BLaER1 (cell line): ENCODE measurements at regions not wholly inside any gene's neighbourhood (a gene's known extent, or its start where the extent isn't known, plus 50 kb on each side); places are given as distances from the start of the nearest gene placed in this dataset.

ENCODE experiments used
- H3K27ac ChIP-seq: shearing (Covaris generic); formaldehyde crosslinking; 2 replicates; pipeline ENCODE4 v1.8.1; 2022
- H3K27me3 ChIP-seq: shearing (Covaris generic); formaldehyde crosslinking; 2 replicates; pipeline ENCODE4 v1.8.1; 2022
- H3K36me3 ChIP-seq: shearing (Covaris generic); formaldehyde crosslinking; 2 replicates; pipeline ENCODE4 v1.8.1; 2022
- H3K4me1 ChIP-seq: shearing (Covaris generic); formaldehyde crosslinking; 2 replicates; pipeline ENCODE4 v1.8.1; 2022
- H3K4me2 ChIP-seq: shearing (Covaris generic); formaldehyde crosslinking; 2 replicates; pipeline ENCODE4 v1.8.1; 2022
- H3K4me3 ChIP-seq: shearing (Covaris generic); formaldehyde crosslinking; 2 replicates; pipeline ENCODE4 v1.8.1; 2022
- H3K9ac ChIP-seq: shearing (Covaris generic); formaldehyde crosslinking; 2 replicates; pipeline ENCODE4 v1.8.1; 2022
- H3K9me3 ChIP-seq: shearing (Covaris generic); formaldehyde crosslinking; 2 replicates; pipeline ENCODE4 v1.8.1; 2022
- H4K20me1 ChIP-seq: shearing (Covaris generic); formaldehyde crosslinking; 2 replicates; pipeline ENCODE4 v1.8.1; 2022
- Cebpa-rat ChIP-seq: shearing (Covaris generic); IDR thresholded peaks from 2 replicates; pipeline ENCODE4 v1.8.1; 2022

DNA sequence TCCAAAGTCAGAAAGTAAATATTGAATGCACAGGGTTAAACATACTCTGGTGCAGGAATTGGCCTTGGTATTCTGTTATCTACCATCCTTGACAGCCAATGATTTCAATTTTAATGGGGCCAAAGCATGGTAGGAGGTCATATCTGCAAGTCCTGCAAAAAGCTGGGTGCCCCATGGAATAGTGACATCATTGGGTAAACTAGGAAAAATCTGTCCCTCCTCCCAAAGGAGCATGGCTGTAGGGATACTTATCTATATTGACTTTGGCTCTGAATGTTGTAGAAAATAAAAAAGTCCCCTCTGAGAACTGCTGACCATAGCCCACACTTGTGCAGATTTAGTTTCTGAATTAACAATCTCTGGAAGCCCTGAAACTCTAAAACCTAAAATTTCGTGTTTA lies 403.2 kb upstream of the SEL1L start:
- no peaks in the 10 kb centered on the region for H3K27me3 ChIP-seq
- H4K20me1 ChIP-seq = no peaks in the 10 kb centered on the region
- H3K9me3 ChIP-seq = no peaks in the 10 kb centered on the region
- no peak for TF ChIP-seq Cebpa-rat
- no peak overlapping the region for H3K4me3 ChIP-seq
- peaks cover 16% of the 10 kb centered on the region for H3K4me1 ChIP-seq
- H3K27ac ChIP-seq = no peak overlapping the region
- H3K9ac ChIP-seq = no peak overlapping the region
- H3K36me3 ChIP-seq = no peaks in the 10 kb centered on the region
- no peak overlapping the region for H3K4me2 ChIP-seq

DNA sequence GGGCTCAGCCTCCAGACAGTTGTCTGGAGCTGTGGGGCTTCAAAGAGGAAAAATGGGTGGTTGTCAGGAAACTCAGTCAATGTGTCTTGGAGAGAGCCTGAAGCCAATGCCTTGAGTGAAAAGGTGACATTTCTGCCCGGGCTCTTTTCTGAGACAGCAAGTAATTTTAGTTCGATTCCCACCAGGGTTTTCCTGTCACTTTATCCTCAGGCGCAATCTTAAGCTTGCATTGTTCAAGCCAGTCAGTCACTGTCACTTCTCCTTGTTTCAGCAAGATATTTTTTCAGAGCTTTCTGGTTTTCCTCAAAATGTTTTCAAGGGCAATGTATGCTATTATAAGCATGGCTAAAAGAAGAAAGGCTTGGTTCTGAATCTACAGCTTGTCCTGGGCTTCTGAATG lies 404.7 kb upstream of the SEL1L start:
- Histone ChIP-seq H3K27me3 (no peaks in the 10 kb centered on the region), H3K9me3 (no peaks in the 10 kb centered on the region), H3K36me3 (no peaks in the 10 kb centered on the region), H3K9ac (no peak overlapping the region), H3K27ac (no peak overlapping the region), H3K4me3 (no peak overlapping the region), H3K4me2 (no peak overlapping the region), H3K4me1 (peaks cover 16% of the 10 kb centered on the region), H4K20me1 (no peaks in the 10 kb centered on the region)
- TF ChIP-seq Cebpa-rat = no peak

DNA sequence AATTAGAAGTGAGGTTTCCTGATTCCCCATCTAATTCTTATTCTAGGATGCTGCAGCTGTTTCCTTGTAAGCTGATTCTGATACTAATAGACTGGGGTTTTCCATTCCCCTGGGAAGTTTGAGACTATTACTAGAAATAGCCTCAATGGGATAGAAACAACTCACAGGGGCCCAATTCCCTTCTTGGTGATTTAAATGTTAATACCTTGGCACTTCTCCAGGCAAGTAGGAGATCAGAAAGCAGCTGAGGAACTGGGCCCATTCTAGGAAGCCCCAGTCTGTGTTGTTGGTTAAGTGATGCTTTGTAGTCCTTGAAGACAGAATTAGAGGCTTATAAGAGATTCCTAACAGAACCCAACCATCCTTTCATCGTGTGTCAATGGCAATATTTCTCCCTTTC lies 407.0 kb upstream of the SEL1L start:
- Histone ChIP-seq H4K20me1 (no peaks in the 10 kb centered on the region), H3K9ac (no peak overlapping the region), H3K36me3 (no peaks in the 10 kb centered on the region), H3K4me1 (peaks cover 16% of the 10 kb centered on the region), H3K4me2 (peak overlapping the region; percentile 53), H3K9me3 (no peaks in the 10 kb centered on the region), H3K27ac (no peak overlapping the region), H3K4me3 (no peak overlapping the region), H3K27me3 (no peaks in the 10 kb centered on the region)
- no peak for TF ChIP-seq Cebpa-rat

DNA sequence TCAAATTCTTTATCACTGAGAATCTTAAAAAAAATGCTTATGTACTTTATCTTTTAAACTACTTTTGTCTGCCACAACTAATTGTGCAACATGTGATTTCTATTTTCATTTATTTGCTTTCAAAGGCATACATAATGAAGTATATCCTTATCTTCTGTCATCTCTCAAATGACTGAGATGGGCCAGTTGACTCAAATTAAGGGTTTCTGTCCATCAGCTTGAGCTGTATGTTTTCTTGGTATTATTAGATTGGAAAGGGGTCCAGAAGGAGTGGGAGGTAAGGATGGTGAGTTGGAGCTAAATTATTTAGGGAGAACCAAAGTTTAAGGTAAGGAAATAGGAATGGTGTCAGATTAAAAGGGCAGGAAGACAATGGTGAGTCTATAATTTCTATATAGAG lies 408.4 kb upstream of the SEL1L start:
- H3K27me3 ChIP-seq = no peaks in the 10 kb centered on the region
- H3K27ac ChIP-seq = no peak overlapping the region
- H3K9me3 ChIP-seq = no peaks in the 10 kb centered on the region
- H3K4me1 ChIP-seq = peaks cover 16% of the 10 kb centered on the region
- TF ChIP-seq Cebpa-rat = no peak
- no peaks in the 10 kb centered on the region for H4K20me1 ChIP-seq
- H3K4me3 ChIP-seq = no peak overlapping the region
- no peak overlapping the region for H3K4me2 ChIP-seq
- H3K9ac ChIP-seq = no peak overlapping the region
- H3K36me3 ChIP-seq = no peaks in the 10 kb centered on the region

DNA sequence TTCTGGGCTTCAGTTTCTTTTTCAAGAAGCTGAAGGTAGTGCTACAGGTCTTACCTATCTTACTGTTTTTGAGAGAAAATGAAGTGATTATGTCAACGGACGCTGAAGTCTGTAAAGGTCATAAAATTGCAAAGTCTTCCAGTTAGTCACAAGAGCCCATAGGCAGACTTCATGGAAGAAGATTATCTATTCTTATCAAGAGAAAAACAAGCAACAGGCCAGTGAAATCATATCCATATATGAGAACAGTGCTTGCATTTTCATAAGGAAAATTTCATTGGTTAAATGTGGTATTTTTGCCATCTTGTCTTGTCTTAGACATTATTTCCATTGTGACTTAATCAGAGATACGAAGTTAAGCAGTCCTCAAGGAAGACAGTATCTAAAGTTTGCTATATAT lies 412.7 kb upstream of the SEL1L start:
- no peaks in the 10 kb centered on the region for H3K4me1 ChIP-seq
- H3K9ac ChIP-seq = no peak overlapping the region
- H3K27me3 ChIP-seq = no peaks in the 10 kb centered on the region
- TF ChIP-seq Cebpa-rat = no peak
- no peak overlapping the region for H3K4me3 ChIP-seq
- H3K9me3 ChIP-seq = no peaks in the 10 kb centered on the region
- no peaks in the 10 kb centered on the region for H4K20me1 ChIP-seq
- no peaks in the 10 kb centered on the region for H3K36me3 ChIP-seq
- H3K27ac ChIP-seq = no peak overlapping the region
- no peak overlapping the region for H3K4me2 ChIP-seq

DNA sequence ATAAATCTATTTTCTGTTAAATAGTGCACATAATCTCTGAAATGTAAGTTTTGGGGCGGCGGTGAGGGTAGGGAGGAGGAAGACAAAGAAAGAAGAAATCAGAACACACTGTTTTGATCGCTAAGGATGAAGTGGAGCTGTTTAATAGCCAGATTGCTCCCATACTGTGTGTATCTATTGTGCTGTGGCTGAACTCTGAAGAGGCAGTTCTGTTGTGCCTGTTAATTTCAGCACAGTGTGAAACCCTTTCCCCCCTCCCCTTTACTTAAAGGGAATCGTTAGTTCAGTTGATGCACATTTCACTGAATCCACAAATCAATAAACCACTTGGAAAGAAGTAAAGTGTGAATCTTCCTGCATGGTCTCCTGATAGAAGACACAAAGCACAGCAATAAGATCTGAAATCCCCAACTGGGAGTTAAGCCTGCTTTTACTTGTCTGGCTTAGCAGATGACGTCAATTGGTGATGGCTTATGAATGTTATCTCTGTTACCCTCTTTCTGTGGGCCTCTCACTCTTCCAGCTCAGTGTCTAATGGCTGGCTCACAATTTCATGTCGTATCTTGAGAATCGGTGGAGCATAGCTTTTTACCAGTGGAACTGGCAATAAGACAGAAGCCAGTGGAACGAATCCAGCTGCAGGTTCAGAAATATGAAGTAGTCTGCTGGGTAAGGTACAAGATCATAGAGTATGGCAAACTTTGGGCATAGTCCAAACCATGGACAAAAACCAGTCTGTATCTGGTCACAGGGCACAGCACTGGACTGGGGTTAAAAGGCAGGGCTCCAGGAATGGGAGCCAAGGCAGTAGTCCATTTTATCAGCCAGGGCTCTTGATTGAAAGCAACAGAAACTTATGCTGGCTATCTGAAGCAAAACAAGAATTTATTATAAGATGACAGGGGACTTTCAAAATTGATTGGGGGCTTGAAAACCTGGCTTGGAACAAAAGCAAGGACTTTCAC lies 413.5 kb upstream of the SEL1L start:
- Histone ChIP-seq H3K9ac (no peak overlapping the region), H3K27ac (no peak overlapping the region), H4K20me1 (no peaks in the 10 kb centered on the region), H3K9me3 (no peaks in the 10 kb centered on the region), H3K36me3 (no peaks in the 10 kb centered on the region), H3K4me2 (no peak overlapping the region), H3K4me3 (no peak overlapping the region), H3K4me1 (no peaks in the 10 kb centered on the region), H3K27me3 (no peaks in the 10 kb centered on the region)
- no peak for TF ChIP-seq Cebpa-rat

DNA sequence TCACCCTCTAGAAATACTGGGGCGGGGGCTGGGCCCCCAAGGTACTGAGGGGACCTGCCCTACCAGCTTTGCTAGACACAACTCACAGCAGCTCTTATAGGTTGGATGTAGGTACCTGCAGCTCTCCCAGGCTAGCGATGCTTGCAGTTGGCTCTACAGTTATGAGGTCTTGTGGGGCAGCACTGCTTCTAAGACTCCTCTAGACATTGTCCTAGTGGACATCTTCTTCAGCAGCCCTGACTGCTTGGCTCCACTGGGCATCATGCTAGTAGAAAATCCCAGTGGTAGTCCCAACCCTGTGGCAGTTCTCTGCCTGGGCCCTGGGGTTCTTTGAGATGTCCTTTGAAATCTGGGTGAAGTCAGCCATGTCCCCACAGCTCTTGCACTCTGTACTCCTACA lies 419.3 kb upstream of the SEL1L start:
- no peak overlapping the region for H3K27ac ChIP-seq
- H3K27me3 ChIP-seq = no peaks in the 10 kb centered on the region
- H3K4me1 ChIP-seq = no peaks in the 10 kb centered on the region
- no peak overlapping the region for H3K4me3 ChIP-seq
- TF ChIP-seq Cebpa-rat = no peak
- no peaks in the 10 kb centered on the region; the same call in 1 of the 2 replicates for H3K9me3 ChIP-seq
- H4K20me1 ChIP-seq = no peaks in the 10 kb centered on the region
- H3K4me2 ChIP-seq = no peak overlapping the region
- H3K36me3 ChIP-seq = no peaks in the 10 kb centered on the region
- H3K9ac ChIP-seq = no peak overlapping the region

DNA sequence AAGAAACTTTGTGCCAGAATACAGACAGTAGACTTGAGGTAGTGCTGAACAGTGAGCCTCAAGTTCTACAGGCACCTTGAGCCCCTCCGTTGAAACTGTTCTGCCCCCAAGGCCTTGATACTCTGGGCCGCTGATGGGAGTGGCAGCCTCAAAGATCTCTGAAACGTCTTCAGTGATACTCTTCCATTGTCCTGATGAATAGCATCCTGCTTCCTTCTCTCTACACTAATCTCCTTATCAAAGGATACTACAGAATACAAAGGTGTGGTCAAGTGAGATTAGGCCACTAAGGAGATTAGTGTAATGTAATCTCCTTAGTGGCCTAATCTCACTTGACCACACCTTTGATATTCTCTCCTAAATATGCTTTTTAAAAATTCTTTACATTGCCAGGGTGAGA lies 419.8 kb upstream of the SEL1L start:
- H3K36me3 ChIP-seq = no peaks in the 10 kb centered on the region
- H3K4me3 ChIP-seq = no peak overlapping the region
- no peak overlapping the region for H3K27ac ChIP-seq
- H3K4me1 ChIP-seq = no peaks in the 10 kb centered on the region
- H3K9me3 ChIP-seq = no peaks in the 10 kb centered on the region; the same call in 1 of the 2 replicates
- no peaks in the 10 kb centered on the region for H4K20me1 ChIP-seq
- H3K27me3 ChIP-seq = no peaks in the 10 kb centered on the region
- no peak overlapping the region for H3K9ac ChIP-seq
- H3K4me2 ChIP-seq = no peak overlapping the region
- no peak for TF ChIP-seq Cebpa-rat

DNA sequence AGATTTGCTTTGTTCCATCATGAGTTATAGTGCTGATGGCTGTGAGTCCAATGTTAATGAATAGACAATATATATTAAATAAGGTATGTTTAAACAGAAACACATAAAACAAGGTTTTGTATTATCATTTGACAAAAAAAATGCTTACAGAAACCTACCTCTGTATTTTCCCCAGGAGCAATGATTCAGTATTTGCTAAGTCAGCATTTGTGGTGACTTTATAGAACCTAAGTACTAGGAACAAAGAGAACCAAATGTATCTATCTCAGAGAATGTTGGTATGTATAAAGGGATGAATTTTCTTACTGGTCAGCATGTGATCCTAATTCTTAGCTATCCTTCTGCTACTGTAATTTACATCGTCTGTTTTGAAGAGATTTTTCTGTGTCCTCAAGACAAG lies 421.5 kb upstream of the SEL1L start:
- Histone ChIP-seq H3K4me1 (no peaks in the 10 kb centered on the region), H3K27ac (no peak overlapping the region), H3K27me3 (no peaks in the 10 kb centered on the region), H3K9ac (no peak overlapping the region), H3K4me2 (no peak overlapping the region), H3K4me3 (no peak overlapping the region), H3K9me3 (no peaks in the 10 kb centered on the region; the same call in 1 of the 2 replicates), H4K20me1 (no peaks in the 10 kb centered on the region), H3K36me3 (no peaks in the 10 kb centered on the region)
- TF ChIP-seq Cebpa-rat = no peak

DNA sequence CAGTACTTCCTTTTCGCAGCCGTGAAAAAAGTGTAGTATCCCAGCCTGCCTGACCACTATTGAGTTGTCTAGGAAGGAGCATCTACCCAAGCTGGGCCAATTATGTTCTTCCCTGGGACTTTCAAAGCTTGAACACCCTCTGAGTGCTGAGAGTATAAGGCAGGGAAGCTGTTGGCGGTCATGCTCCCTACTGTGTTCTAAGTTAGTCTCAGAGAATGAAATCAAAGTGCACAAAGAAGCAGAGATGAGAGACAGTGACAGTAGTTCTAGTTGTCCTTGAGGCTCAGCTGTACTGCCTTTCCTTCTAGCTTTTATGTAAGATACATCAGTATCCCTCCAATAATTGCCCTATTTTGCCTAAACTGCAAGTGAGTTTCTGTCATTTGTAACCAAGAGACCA lies 427.1 kb upstream of the SEL1L start:
- H3K27me3 ChIP-seq = no peaks in the 10 kb centered on the region
- H3K4me2 ChIP-seq = no peak overlapping the region
- H3K27ac ChIP-seq = no peak overlapping the region
- H3K9ac ChIP-seq = no peak overlapping the region
- TF ChIP-seq Cebpa-rat = no peak
- H4K20me1 ChIP-seq = no peaks in the 10 kb centered on the region
- H3K36me3 ChIP-seq = no peaks in the 10 kb centered on the region
- peaks cover 14% of the 10 kb centered on the region for H3K4me1 ChIP-seq
- H3K4me3 ChIP-seq = no peak overlapping the region
- no peaks in the 10 kb centered on the region; the same call in 1 of the 2 replicates for H3K9me3 ChIP-seq
